Lung (tissue), 11 donors: ENCODE measurements at regions not wholly inside any gene's neighbourhood (a gene's known extent, or its start where the extent isn't known, plus 50 kb on each side); places are given as distances from the start of the nearest gene placed in this dataset.

Source experiments
- ATAC-seq: fragments of 200-7000 bp; cut with Tn5 transposase; one replicate; pipeline ENCODE4 v1.9.1; 2020; ENCODE audit warnings: moderate number of reproducible peaks; ENCODE audit not compliant: insufficient read depth, low FRiP score
- DNase-seq, 3 donors: peaks; one replicate each; pipeline ENCODE4 v3.0.0-alpha.2; 2013 to 2017
- H3K27ac ChIP-seq, 2 donors: one replicate each; pipeline ENCODE4 v1.5.1; 2013; ENCODE audit warnings: mild to moderate bottlenecking in 2 of 2, moderate library complexity in 2 of 2, control low read depth in 1 of 2, inconsistent platforms in 1 of 2, low read depth in 1 of 2, low read length in 1 of 2
- H3K27me3 ChIP-seq, 3 donors: one replicate each; pipeline ENCODE4 v1.5.1; 2013; ENCODE audit warnings: low read length in 2 of 3; ENCODE audit not compliant: control insufficient read depth in 3 of 3, insufficient read depth in 3 of 3
- H3K36me3 ChIP-seq, 4 donors: one replicate each; pipeline ENCODE4 v1.5.1; 2013; ENCODE audit warnings: low read length in 4 of 4, mild to moderate bottlenecking in 1 of 4, moderate library complexity in 1 of 4; ENCODE audit not compliant: control insufficient read depth in 4 of 4, insufficient read depth in 4 of 4
- H3K4me1 ChIP-seq, 5 donors: one replicate each; pipeline ENCODE4 v1.5.1; 2013; ENCODE audit warnings: low read length in 5 of 5, mild to moderate bottlenecking in 2 of 5, moderate library complexity in 1 of 5; ENCODE audit not compliant: control insufficient read depth in 5 of 5, insufficient read depth in 5 of 5
- H3K4me3 ChIP-seq: one replicate; pipeline ENCODE4 v1.5.1; 2013; ENCODE audit warnings: mild to moderate bottlenecking, control low read depth, moderate library complexity
- H3K9ac ChIP-seq, 2 donors: one replicate each; pipeline ENCODE4 v1.5.1; 2013; ENCODE audit warnings: low read length in 2 of 2, control low read depth in 1 of 2; ENCODE audit not compliant: insufficient read depth in 1 of 2
- H3K9me3 ChIP-seq, 4 donors: one replicate each; pipeline ENCODE4 v1.5.1; 2013; ENCODE audit warnings: low read length in 3 of 4, mild to moderate bottlenecking in 1 of 4, moderate library complexity in 1 of 4; ENCODE audit not compliant: control insufficient read depth in 4 of 4, insufficient read depth in 3 of 4
- WGBS, 2 donors: extraction: QIAGEN DNeasy Blood & Tissue Kit; methylation state at CpG; one replicate each; pipeline ENCODE4 v1.1.7; 2013; 5-methylcytosine and 5-hydroxymethylcytosine counted together
- TF ChIP-seq, protein P1 (sequence below): IDR thresholded peaks from 2 replicates; pipeline ENCODE4 v1.5.1; 2012; ENCODE audit warnings: mild to moderate bottlenecking; ENCODE audit errors: control extremely low read depth, extremely low read depth
- donor health status: control.
- donor health status: control.
- donor health status: Bipolar disorder and iron deficiency.
- donor health status: healthy.
- donor health status: DM: yes; HTN: yes; CAD: no.

DNA sequence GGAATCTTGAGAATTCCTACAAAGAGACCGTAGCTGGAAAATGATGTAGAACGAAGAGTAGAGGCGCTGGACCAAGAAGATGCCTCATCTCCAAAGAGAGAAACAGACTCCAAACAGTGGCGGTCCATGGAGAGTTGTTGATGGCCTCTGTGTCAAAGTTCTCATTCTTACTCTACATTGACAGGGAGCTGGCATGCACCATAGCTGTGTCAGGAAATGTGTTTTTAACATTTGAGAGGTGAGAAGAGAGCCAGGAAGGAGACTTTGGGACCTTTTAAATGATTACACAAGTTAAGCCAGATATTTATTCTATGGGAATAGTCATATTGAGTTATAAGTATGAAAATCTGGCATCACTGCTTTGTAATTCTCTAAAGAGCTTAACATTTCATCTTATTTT, 61.5 kb upstream of the FERD3L start:
- TF ChIP-seq, protein P1, sequence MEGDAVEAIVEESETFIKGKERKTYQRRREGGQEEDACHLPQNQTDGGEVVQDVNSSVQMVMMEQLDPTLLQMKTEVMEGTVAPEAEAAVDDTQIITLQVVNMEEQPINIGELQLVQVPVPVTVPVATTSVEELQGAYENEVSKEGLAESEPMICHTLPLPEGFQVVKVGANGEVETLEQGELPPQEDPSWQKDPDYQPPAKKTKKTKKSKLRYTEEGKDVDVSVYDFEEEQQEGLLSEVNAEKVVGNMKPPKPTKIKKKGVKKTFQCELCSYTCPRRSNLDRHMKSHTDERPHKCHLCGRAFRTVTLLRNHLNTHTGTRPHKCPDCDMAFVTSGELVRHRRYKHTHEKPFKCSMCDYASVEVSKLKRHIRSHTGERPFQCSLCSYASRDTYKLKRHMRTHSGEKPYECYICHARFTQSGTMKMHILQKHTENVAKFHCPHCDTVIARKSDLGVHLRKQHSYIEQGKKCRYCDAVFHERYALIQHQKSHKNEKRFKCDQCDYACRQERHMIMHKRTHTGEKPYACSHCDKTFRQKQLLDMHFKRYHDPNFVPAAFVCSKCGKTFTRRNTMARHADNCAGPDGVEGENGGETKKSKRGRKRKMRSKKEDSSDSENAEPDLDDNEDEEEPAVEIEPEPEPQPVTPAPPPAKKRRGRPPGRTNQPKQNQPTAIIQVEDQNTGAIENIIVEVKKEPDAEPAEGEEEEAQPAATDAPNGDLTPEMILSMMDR = no peak
- Histone ChIP-seq H3K4me1 (peaks cover 0 to 15% (median 0%) of the 10 kb centered on the region in 5 donors), H3K9ac (no peak overlapping the region), H3K27ac (no peak overlapping the region), H3K9me3 (no peaks in the 10 kb centered on the region), H3K27me3 (no peaks in the 10 kb centered on the region), H3K36me3 (no peaks in the 10 kb centered on the region), H3K4me3 (no peak overlapping the region)
- DNase-seq (no peak), ATAC-seq (no peak)
- 94 to 95% methylated on average over 4 of the region's 4 CpGs for WGBS, 2 donors

DNA sequence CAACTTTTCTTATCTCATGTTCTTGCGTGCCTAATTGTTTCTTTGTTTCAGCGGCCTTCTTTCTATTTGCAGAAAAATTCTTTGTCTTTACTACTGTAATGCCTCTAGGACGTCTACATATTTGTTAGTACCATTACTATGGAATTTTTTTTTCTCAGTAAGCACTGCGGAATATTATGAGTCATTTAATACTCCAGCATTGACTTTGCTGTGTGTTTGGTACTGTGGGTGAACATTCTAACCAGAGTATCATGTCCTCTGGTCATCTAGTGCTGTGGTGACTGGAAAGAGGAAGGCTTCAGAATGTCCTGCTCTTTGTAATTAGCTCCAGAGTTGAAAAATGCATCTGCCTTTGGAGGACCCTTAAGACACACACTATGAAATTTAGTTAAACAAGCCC, 58.5 kb upstream of the FERD3L start:
- H3K4me1 ChIP-seq = no peaks in the 10 kb centered on the region
- no peaks in the 10 kb centered on the region for H3K27me3 ChIP-seq
- H3K27ac ChIP-seq = no peak overlapping the region
- DNase-seq (no peak), ATAC-seq (no peak)
- 81 to 88% methylated on average over 4 of the region's 4 CpGs for WGBS, 2 donors
- H3K9me3 ChIP-seq = no peaks in the 10 kb centered on the region
- no peak overlapping the region for H3K9ac ChIP-seq
- no peak overlapping the region for H3K4me3 ChIP-seq
- TF ChIP-seq, protein P1 = no peak
- H3K36me3 ChIP-seq = no peaks in the 10 kb centered on the region

DNA sequence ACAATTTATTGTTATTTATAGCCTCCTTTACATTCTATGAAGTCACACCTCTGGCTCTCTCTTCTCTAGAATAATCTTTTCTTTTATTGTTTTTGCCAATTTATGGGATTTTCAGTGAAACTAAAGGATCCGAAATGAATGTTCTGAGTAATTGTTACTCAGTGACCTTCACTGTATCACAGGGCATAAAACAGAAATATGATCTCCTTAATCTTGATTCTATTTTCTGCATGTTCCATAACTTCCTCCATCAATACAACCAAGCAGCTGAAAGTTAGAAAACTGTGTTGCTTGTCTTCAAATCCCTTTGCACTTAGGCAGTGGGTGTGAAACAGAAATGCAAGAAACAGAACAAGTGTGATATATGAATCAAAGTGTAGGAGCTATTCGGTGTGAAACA, 57.4 kb upstream of the FERD3L start:
- H3K27me3 ChIP-seq = no peaks in the 10 kb centered on the region
- WGBS, 2 donors = 62 to 74% methylated on average over 2 of the region's 2 CpGs
- H3K4me3 ChIP-seq = no peak overlapping the region
- no peaks in the 10 kb centered on the region for H3K9me3 ChIP-seq
- TF ChIP-seq, protein P1 = no peak
- DNase-seq = no peak
- H3K36me3 ChIP-seq = no peaks in the 10 kb centered on the region
- ATAC-seq = no peak
- no peak overlapping the region for H3K27ac ChIP-seq
- no peak overlapping the region for H3K9ac ChIP-seq
- no peaks in the 10 kb centered on the region for H3K4me1 ChIP-seq
